ENCODE measurements at regions not wholly inside any gene's neighbourhood (a gene's known extent, or its start where the extent isn't known, plus 50 kb on each side); places are given as distances from the start of the nearest gene placed in this dataset.

GRCh38 chr10:64497306-64497705, 976.1 kb downstream of the REEP3 start:
- TF ChIP-seq ZNF580 (tag by site-specific recombination; IDR thresholded peaks at IDR 0.05), result no peak
- TF ChIP-seq ZNF133 (tag by site-specific recombination; IDR thresholded peaks at IDR 0.05), result no peak
- no peak for TF ChIP-seq ZNF239 (tag by site-specific recombination; IDR thresholded peaks at IDR 0.05)
- TF ChIP-seq CTCF (tag by site-specific recombination; IDR thresholded peaks at IDR 0.05), result no peak
- no peak for TF ChIP-seq REPIN1 (tag by site-specific recombination; IDR thresholded peaks at IDR 0.05; ENCODE audit: low read depth)
- TF ChIP-seq ZNF768 (tag by site-specific recombination; IDR thresholded peaks at IDR 0.05), result no peak
- TF ChIP-seq ZNF324 (tag by site-specific recombination; IDR thresholded peaks at IDR 0.05), result no peak
